DMS 273 (cell line): ENCODE measurements at regions not wholly inside any gene's neighbourhood (a gene's known extent, or its start where the extent isn't known, plus 50 kb on each side); places are given as distances from the start of the nearest gene placed in this dataset.

Experiments used
- DNase-seq: peaks from one replicate; lab custom pipeline; 2025; ENCODE audit not compliant: unreplicated experiment; lab: John Stamatoyannopoulos, UW

DNA sequence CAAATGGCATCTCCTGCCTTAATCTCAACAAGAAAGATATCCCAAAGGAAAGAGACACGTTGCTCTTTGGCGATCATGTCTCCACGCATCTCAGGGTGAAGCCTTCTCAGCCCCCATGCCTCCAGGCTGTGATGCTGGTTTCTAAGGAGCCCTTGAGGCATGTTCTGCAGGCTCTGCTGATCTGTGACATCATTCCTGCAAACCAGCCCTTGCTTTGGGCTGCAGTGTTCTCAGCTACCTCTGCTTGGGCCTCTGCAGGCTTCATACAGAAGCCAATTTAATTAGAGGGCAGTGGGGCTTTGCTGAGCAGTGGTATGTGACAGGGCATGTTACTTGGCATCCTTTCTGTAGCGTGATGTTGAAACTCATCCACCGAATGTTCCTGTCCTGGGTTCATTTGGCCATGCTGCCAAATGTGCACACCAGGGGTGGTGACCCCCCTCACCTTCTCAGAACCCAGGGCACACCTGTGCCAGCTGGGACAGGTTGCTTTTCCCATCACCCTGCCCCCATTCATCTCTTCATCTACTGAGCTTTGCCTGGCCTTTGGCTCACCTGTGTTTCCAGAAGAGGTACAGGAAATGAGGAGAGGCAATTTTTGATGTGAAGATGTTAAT is 230.9 kb downstream of the TEX29 start:
- DNase-seq = no peak

DNA sequence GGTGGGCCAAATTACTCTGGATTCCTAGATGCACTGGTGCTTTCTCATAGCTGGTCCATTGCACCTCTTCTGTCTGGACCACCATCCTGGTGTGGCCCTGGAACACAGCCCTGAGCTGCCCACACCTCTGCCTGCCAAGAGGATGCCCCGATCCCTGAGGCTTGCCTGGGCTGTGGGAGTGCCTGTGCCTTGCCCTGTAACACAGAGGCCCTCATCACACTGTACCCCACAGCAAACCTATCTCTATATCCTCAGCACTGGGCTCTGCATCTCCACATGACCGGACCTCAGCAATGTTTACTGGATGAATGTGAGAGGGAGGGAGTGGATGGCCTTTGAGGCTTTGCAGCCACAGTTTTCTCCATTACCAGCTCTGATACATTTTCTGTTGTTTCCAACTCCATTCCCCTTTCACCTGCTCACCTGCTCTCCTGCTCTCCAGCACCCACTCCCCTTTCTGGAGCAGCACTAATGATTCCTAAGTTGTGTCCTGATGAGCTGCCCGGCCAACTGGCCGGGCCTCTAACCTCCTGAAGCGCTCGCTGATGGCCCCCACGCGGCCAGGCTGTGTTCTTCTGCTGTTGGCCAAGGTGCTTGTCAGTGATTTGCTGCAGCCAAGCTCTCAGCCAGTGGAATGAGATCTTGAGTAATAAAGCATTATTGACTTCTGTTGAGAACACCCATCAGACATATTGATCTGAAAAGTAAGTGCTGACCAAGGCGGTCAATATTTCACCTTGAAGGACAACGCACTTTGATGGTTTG is 232.6 kb downstream of the TEX29 start:
- DNase-seq = no peak

DNA sequence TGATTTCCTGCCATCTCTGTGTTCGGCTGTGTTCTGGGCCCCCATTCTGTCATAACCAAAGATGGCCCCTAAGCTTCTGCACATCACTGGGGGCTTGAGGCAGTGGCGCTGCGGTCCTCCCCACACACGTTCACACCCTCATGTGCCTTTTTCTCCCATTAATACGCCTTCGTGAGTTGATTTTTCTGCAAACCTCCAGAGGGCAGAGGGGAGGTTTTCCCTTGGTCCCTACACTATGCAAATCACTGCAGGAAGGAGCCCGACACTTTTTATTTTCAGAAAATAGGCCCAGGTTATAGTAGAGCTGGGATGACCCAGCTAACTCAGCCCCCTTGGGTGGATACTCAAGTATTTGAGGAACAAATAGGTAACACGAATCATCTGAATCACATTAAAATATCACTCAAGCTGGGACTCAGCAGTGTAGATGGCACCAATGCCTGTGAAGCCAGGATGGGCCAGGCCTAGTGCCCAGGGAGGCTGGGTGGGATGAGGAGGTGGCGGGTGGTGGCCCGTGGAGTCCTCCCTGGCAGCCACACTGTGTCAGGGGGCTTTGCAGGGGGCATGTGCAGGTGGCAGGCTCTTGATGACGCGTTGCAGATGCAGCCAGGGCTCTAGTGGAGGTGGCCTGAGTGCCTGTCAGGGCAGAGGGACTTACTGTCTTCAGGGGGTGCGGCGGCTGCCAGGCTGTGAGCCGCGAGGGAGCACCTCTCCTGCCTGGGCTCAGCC is 234.3 kb downstream of the TEX29 start:
- DNase-seq = no peak

DNA sequence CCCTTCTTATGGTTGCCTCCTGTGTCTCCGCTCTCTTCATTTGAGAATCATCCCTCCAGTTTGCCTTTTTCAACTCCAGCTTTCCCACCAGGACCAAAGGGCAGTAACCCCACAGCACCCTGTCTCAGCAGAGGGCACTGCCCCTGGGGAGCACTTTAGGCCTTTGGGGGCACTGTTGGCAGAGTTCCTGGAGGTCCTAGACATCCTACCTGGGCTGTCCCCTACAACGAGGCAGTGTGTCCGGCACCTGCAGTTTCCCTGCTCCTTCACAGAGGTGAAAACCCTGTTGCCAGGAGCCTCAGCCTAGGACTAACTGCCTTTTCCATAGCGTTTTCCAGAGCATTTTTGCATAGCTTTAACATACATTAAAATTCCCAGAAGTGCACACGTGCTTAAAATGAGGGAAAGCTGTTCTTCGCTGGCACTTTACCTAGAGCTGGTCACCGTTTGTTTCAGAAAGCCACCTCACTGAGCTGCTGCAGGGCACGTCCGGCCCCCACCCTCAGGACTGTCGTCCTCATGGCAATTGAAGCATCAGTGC is 234.9 kb downstream of the TEX29 start:
- DNase-seq = no peak

DNA sequence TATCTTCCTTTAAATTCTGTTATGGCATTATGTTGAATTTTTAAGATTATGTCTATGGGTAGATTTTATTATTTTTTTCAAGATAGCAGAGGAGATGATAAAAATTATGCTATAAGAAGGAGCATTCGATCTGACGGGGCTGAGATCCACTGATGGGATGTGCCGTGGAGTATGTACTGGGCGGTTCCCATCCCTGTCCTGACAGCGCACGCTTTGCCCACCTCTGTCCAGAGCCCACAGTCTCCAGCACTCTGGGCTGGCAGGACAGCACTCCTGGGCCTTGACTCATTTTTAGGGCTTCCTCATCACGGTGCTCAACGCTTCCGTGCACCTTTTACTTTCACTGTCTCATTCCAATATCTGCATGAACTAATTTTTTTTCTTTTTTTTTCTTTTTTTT is 235.5 kb downstream of the TEX29 start:
- no peak for DNase-seq

DNA sequence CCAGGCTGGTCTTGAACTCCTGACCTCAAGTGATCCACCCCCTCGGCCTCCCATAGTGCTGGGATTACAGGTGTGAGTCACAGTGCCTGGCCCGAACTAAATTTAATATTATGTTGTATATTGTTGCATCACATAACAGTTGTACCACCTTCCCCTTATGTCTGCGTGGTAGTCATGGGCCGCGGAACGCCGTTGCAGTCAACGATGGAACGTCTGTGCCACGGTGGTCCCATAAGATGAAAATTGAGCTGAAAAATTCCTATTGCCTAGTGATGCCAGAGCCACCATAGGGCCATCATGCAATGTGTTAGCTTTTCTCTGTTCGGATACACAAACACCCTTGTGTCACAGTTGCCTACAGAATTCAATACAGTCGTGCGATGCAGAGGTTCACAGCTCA is 236.1 kb downstream of the TEX29 start:
- DNase-seq = no peak

DNA sequence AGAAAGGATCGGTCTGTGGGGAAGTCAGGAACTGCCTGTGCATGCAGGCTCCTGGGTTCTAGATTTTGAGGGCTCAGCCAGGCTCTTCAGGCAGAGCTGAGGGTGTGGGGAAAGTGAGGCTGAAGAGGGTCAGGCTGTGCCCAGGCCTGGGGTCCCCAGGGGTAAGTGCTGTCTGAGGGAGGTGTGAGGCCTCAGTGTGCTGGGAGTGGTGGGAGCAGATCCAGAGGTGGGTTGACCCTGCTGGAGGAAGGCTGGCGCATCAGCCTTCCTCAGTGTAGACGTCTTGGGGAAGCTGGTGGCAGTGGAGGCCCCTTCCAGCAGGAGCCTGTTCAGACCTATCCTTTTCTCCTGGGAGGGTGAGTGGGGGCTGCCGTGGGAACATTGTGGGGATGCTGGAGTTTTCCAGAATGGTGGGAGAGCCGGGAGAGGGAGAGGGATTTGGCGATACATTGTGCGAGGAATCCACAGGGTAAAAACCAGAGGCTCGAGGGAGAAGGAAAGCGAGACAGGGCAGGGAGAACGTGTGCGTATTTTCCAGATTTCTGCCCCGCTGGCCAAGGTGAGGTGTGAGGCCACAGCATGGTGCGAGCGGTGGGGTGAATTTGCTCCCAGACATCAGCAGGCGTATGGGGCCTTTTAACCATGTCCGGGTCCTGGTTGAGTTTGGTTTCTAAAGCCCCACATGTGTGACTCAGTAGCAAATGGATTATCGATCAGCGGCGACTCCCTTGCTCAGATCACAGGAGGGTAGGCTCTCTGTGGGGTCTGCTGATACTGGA is 237.7 kb downstream of the TEX29 start:
- DNase-seq = no peak

DNA sequence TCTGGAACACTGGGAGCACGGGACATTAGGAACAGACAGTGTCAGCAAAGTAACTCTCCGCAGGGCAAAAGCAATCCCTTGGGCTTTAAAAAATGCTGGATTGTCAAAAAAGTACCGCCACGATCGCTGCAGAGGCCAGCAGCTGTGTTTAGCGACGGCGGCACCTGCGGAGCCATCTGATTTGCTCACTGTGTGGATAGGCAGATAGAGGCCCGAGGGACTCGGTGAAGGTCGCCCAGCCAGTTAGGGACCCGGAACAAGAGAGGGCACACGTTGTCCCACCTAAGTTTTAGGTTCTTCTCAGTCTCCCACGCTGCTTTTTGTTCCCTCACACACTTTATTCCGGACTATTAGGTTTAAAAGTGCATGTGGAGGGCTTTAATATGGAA is 238.3 kb downstream of the TEX29 start:
- DNase-seq = no peak

DNA sequence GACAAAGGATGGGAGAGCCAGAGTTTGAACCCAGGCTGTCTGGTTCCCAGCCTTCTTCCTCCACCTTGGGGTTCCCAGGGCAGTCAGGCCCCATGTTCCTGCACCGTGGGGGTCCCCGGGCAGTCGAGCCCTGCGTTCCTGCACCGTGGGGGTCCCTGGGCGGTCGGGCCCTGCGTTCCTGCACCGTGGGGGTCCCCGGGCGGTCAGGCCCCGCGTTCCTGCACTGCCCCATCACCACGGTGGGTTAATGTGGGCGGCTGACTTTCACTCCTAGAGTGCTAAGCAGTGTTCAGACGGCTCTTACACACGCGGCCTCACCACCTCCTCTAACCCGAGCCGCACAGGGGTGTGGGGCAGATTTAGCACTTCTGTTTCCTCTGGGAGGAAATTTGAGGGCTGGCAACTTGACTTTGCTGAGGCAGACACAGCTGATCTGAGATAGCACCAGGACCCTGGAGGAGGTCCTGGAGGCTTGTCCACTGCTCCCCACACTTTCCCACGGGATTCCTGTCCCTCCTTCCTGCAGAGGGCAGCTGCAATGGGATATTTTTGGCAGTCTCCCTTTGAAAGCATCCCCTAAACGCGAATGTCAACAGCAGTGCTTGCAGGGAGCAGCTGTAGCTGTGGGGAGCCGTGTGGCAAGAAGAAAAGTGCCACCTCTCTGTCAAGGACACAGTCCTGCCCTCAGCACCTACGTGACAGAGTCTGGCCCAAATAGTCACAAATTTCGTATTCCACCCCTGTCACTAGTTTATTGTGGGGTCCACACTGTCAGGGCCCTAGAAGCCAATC is 239.4 kb downstream of the TEX29 start:
- no peak for DNase-seq

DNA sequence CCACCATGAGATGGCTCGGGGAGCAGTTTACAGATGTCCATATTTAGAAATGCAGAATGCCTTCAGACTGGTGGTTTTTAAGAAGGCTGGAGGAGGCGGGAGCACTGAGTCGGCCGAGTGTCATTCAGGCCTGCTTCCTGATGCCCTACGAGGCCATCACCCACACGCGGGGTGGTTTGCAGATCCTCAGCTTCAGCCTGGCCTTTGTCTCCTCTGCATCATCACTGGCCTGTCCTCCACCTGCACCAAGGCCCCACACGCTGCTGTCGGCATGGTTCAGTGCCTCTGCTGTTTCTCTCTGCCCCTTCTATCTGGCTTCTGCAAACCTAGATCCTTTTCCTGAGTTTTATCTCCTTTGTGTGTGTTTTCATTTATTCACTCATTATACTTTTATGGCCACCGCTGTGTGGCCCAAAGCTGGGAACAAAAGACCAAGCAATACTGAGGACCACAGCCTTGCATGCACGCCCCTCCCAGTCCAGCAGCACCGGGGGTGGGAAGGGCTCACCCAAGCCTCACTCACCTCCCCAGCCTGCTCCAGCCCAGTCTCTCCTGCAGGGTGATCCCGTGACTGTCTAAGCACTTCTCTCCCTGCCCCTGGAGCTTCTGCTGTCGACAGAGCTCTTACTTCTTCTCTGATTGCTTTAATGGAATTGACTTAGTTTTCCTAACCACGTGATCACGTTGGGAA is 240.8 kb downstream of the TEX29 start:
- DNase-seq = no peak

DNA sequence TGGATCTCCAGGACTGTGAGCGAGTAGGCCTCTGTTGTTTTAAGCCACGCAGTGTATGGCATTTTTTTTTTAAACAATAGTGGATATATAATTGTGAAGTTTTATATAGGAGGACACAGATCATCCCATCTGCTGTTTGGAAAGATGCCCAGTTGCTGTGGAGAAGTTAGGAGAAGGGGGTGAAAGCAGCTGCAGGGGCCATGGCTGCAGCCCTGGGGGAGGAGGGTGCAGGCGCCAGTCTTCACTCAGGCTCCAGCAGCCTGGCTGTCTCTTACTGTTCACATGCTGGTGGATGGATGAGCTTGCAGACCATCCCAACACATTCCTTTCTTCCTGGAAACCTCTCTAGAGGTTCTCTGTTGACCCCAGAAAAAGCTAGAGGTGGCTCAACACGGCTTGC is 242.3 kb downstream of the TEX29 start:
- DNase-seq = peak; percentile 43

DNA sequence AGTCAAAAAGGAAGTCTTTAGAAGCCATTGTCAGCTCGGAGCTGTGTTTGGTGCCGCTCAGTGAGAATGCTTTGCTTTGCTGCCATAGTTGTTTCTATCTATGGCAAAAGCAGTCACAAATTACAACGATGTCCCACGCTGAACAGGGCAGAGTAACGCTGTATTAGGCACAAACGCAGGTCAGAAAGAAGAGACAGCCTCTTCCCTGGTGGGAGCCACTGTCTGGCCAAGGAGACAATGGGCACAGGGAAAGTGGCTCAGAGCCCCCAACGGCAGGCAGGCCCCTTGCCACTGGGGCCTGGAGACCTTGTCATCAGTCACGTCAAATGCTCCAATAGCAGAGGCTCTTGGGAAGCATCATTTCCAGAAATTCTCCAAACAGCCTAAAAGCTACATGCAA is 244.2 kb downstream of the TEX29 start:
- DNase-seq = no peak

DNA sequence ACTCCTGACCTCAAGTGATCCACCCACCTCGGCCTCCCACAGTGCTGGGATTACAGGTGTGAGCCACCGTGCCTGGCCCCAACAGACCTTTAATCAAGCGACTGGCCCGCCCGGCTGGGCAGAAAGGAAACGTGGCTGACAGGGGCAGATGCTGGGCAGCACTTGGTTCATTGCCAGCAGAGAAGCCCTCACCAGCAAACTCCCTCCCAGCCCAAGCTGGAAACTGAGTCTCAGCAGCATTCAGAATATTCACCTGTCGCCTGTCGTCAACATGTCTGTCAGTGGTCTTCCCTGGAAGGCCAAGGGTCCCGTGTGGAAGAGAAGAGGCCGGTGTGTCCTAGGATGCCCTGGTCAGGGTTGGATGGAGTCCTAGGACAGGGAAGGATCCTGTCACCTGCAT is 245.0 kb downstream of the TEX29 start:
- no peak for DNase-seq

DNA sequence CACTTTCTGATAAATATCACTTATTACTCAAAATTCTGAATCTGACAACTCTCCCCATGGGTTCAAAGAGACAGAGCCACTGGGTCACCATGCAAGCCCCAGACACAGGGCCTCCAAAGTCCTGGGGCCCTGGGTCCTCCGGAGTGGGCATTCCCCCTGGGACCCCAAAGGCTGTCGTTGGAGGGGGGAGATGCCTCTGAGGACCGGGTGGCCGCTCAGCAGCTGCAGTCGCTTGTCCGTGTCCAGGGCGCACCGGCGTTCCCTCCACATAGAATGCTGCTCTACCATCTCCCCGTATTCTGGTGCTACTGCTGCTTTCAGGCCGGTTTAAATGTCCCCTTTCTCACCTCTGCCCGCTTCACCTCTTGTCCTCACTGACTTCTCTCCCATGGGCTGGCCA is 246.1 kb downstream of the TEX29 start:
- DNase-seq = no peak

DNA sequence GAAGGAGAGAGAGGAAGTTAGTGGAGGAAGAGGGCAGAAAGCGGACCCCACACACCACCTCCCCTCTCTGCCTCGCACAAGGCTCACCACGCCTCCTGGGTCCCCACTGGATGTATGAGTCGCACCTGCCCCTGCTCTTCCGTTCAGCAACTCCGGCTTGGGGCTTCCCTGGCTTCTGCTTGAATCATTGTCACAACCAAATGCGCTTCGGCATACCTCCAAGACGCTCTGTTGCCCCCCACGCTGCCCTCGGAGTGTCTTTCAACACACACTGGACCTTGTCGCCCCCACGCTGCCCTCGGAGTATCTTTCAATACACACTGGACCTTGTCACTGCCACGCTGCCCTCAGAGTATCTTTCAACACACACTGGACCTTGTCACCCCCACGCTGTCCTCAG is 247.2 kb downstream of the TEX29 start:
- DNase-seq = no peak

DNA sequence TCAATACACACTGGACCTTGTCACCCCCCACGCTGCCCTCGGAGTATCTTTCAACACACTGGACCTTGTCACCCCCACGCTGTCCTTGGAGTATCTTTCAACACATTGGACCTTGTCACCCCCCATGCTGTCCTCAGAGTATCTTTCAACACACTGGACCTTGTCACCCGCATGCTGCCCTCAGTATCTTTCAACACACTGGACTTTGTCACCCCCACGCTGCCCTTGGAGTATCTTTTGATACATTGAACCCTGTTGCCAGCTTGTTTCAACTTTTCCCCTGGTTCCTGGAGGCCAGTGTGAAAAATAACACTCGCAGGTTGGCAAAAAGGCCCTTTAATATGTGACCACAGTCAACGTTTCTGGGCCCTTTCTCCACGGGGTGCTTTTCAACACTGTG is 247.8 kb downstream of the TEX29 start:
- no peak for DNase-seq

DNA sequence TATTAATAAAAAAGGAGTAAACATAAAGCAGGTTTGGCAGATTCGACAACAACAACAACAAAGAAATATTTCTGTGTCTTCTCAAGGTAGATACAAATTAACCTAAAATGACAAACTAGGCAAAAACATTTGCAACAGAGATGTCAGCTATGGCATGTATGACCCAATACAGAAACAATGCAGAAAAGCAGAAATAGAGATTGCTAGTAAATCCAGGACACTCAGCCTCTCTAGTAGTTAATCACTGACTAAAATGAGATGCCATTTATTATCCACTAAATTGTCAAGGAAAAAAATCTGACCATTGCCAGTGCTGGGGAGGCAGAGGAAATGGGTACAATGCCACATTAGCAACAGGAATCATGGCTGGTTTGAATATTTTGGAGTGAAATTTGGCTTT is 250.5 kb downstream of the TEX29 start:
- DNase-seq = no peak

DNA sequence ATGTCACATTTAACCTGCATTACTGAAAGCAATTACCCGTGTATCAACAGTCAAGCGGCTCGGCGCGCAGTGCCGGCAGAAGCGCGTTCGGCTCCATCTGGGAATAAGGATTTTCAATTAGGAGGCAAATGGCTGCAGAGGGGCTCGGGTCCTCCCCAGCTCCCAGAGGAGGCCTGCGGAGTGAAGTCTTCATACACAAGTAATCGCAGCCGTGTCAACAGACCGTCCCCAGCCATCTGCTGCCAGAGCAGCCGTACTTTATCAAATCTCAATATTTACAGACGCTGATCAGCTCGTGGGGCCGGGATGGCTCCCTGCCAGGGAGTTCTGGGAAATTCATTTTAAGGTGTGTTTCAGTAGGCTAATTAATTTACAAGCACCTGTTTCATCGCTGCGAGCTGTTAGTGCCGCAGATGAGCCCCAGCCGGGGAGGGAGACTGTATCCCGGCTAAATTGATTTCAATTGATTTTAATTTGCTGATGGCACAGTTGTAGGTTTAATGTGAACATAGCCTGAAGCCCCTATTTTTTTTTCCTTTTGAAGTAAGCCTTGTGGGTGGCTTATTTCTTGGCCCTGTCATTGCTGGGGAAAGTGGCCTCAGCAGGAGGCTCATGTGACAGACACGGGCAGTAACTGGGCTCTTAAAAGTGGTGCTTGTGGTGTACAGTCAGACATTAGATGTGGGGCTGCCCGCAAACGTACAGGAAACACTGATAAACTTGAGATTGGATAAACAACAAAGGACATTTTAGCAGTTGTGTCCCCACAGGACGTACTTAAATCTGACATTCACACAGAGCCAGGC is 252.7 kb downstream of the TEX29 start:
- peak; percentile 77 for DNase-seq

DNA sequence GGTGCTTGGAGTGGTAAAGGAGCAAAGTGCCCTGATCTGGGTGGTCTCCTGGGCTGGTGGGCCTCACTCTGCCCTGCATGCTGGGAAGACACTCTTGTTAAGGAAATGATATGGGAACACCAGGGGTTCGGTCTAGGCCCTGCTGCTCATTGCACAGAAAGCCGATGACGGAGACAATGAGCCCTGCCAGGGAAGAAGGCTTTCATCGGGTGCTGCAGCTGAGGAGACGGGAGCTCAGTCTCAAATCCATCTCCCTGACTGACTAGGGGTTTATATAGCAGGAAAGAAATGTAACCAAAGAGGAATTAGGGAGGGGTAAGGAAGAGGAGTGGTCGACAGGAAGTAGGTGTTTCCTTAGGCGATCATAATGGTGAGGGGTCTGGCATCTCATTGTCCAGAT is 253.4 kb downstream of the TEX29 start:
- no peak for DNase-seq
